Erythroblast (primary cell): ENCODE measurements at regions not wholly inside any gene's neighbourhood (a gene's known extent, or its start where the extent isn't known, plus 50 kb on each side); places are given as distances from the start of the nearest gene placed in this dataset.
A peak's percentile ranks its signal among the peaks of the same experiment; 100 is the strongest.

Experiments used
- DNase-seq, 2 experiments: peaks; one replicate each; lab custom pipeline; 2025; lab: John Stamatoyannopoulos, UW
- GATA1 ChIP-seq: IDR thresholded peaks from 2 replicates; pipeline ENCODE4 v1.6.1; 2011; ENCODE audit warnings: low read depth, mild to moderate bottlenecking, control low read depth, low read length, moderate library complexity
- POLR2A ChIP-seq: IDR thresholded peaks from 2 replicates; pipeline ENCODE4 v1.6.1; 2011; ENCODE audit warnings: mild to moderate bottlenecking, low read length

- DNase-seq: no peak
These were observed 210.0 kb upstream of the PPP2R3A start for GRCh38 chr3:135755330-135756105.

GRCh38 chr3:135756106-135756668, 209.3 kb upstream of the PPP2R3A start:
- TF ChIP-seq GATA1 (no peak), POLR2A (no peak)
- DNase-seq: no peak

More at GRCh38 chr3:135755330-135756105, 210.0 kb upstream of the PPP2R3A start:
- TF ChIP-seq POLR2A (no peak), GATA1 (no peak)

DNA sequence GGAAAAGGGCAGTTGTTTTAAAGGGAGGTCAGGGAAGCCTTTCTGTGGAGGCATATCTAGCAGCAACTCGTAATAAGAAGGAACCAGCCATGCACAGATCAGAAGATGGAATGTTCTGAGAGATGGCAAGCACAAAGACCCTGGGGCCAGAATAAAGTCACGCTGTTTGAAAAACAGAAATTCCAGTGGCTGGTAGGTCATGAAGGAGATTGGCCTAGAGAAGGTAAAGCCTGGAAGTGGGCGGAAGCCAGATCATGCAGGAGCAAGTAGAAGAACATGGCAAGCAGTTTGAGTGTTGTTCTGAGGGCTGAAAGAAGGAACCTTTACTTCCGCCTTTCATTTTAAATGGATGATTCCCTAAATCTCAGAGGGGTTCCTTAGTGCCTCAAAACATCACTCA, 208.1 kb upstream of the PPP2R3A start:
- no peak for DNase-seq
- TF ChIP-seq POLR2A (no peak), GATA1 (no peak)

- DNase-seq: no peak
These were observed 206.6 kb upstream of the PPP2R3A start for GRCh38 chr3:135758961-135759360.

GRCh38 chr3:135759651-135760050, 205.9 kb upstream of the PPP2R3A start:
- no peak for TF ChIP-seq POLR2A
- TF ChIP-seq GATA1: no peak
- DNase-seq: no peak

More at GRCh38 chr3:135758961-135759360, 206.6 kb upstream of the PPP2R3A start:
- TF ChIP-seq POLR2A: no peak
- TF ChIP-seq GATA1: no peak

DNA sequence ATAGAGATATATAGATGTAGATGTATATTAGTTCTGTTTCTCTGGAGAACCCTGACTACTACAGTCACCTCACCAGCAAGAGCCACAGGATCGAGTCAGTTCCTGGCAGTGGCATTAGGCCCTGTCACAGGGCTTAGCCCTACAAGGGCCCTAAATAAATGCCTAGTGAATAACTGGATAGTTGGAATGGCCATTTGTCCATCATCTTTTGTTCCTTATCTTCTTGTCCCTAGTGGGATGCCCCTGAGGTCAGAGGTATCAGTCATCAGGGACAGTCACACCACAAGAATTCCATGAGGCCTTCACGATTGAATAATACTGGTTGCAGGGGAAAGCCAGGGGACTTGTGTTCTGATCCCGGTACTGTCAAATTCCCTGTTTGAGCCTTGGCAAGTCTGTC, 204.9 kb upstream of the PPP2R3A start:
- no peak for DNase-seq
- TF ChIP-seq GATA1: no peak

GRCh38 chr3:135762188-135762856, 203.2 kb upstream of the PPP2R3A start:
- TF ChIP-seq GATA1: no peak
- no peak for TF ChIP-seq POLR2A
- no peak for DNase-seq

DNA sequence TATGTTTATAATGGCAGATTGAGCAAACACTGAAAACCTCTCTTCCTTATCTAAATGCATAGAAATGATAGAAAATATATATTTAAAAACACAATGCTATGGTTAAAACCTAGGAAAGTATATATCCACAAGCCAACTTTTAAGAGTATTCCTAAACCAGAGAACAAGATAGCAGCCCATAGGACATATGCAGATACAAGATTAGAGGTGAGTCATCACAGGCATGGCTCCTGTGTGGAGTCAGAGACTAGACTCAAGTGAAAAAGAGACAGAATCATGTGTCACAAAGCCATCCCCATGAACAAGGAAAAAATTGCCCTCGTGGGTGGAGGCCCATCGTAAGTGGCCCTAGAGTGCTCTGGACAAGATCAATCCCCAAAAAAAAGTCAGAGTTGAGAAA, 199.4 kb upstream of the PPP2R3A start:
- peak in 1 of 2 experiments; percentile 5 for DNase-seq
- TF ChIP-seq GATA1 (no peak), POLR2A (no peak)

- no peak for DNase-seq
- no peak for TF ChIP-seq POLR2A
- TF ChIP-seq GATA1: no peak
These were observed 193.8 kb upstream of the PPP2R3A start for GRCh38 chr3:135771760-135772159.

- TF ChIP-seq GATA1 (no peak), POLR2A (no peak)
- DNase-seq: no peak
These were observed 186.5 kb upstream of the PPP2R3A start for GRCh38 chr3:135779024-135779423.

DNA sequence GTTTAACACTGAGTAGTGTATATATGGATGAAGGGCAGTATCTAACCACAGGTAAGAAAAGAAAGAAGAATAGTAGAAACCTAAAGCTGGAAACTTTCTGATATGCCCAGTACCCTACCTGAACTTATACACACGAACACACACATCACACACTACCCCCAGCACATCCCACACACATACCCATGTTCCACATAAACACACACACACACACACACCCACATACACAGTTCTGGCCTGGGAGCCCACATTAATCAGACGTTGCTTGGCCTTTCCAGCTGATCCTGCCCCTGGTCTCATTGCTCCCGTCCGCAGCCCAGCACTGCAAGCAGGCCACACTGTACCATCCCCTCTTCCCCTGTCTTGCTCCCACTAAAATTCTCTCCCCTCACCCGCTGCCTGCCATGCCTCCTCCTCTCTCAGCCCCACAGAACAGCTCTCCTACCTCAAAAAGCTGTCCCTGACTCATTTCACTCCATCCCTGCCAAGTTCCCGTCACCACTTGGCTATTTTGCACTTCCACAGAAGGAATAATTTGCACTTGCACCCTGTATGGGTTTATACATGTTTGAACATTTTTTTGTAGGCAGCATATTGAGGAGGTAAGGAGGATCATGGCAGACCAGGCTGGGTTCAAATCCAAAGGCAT, 185.8 kb upstream of the PPP2R3A start:
- DNase-seq: no peak
- TF ChIP-seq POLR2A: no peak
- no peak for TF ChIP-seq GATA1

DNA sequence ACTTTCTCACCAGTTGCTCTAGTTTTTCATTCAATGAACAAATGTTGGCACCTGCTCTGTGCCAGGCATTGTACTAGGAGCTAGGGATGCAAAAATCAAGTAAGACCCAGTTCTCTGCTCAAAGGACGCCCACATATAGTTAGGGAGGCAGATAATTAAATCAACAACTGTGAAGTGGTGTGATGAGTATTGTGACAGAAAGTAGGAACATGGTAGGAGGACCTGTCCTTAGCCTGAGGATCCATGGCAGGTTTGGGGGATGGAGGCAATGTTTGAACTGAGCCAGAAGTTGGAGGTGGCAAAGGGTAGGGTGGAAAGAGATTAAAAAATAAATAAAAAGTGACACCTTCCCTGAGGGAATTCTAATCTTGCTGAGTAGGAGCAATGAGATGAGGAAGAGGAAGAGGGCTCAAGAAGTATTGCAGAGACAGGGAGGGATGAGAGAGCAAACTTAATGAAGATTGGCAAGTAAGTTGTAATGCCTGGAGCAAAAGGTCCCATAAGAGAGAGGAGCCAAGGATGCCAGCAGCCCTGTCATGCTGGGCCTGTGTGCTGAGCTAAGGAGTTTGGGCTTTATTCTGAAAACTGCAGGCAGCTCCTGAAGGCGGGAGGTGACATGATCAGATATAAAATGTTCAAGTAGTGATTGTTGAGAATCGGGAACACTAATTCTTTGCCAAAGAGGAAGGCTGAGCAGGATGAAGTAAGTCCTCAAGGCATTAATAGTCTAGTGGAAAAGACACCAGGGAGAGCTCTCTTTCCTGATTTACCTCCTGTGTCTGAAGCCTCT, 184.3 kb upstream of the PPP2R3A start:
- TF ChIP-seq GATA1 (no peak), POLR2A (no peak)
- no peak for DNase-seq

DNA sequence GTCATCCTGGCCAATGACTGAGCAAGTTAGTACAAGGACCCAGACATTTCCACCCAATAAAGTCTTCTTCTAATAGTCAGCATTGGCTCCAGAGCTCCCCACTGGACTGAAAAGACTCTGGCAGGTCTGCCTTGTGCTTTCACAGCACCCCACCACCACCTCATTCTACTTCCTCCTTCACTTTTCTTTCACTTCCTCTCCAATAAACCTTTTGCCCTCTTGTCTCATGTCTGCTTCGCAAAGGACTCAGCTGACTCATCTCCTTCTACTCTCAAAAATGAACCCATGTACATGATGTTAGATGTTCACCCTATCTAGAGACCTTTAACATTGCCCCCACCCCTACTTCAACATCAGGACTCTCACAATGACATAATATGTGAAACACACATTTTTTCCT, 181.0 kb upstream of the PPP2R3A start:
- no peak for DNase-seq
- TF ChIP-seq GATA1: no peak
- no peak for TF ChIP-seq POLR2A
